ENCODE measurements at regions not wholly inside any gene's neighbourhood (a gene's known extent, or its start where the extent isn't known, plus 50 kb on each side); places are given as distances from the start of the nearest gene placed in this dataset.

DNA sequence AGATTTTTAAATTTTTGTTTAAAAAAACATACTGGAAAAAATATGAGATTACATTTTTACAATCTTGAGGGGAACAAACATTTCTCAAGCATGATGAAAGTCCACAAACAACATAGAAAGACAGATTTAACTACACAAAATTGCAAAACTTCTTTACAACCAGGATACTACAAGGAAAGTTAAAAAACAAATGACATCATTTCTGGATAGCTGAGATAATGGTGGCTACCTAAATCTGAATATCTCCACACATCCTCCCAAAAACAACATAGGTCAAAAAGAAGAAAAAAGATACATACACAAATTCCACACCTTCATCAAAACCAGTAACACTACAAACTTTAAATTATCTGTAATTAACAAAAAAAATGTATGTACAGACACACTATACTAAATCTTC, 120.8 kb upstream of the TNPO1 start (continued):
- TF ChIP-seq POU5F1 (IDR thresholded peaks at IDR 0.05; ENCODE audit: low read depth, low read length) (no peak), SP4 (IDR thresholded peaks at IDR 0.05; ENCODE audit: low read length) (no peak), BACH1 (IDR thresholded peaks at IDR 0.05; ENCODE audit: low read length) (no peak), MAX (IDR thresholded peaks at IDR 0.05) (no peak), USF2 (IDR thresholded peaks at IDR 0.05; ENCODE audit: low read length) (no peak), CBX5 (IDR thresholded peaks at IDR 0.05; ENCODE audit: low read depth, low read length) (no peak), HDAC6 (IDR thresholded peaks at IDR 0.05; ENCODE audit: low read depth, low read length) (no peak)

Data from H1 (cell line).